ENCODE measurements at regions not wholly inside any gene's neighbourhood (a gene's known extent, or its start where the extent isn't known, plus 50 kb on each side); places are given as distances from the start of the nearest gene placed in this dataset.

DNA sequence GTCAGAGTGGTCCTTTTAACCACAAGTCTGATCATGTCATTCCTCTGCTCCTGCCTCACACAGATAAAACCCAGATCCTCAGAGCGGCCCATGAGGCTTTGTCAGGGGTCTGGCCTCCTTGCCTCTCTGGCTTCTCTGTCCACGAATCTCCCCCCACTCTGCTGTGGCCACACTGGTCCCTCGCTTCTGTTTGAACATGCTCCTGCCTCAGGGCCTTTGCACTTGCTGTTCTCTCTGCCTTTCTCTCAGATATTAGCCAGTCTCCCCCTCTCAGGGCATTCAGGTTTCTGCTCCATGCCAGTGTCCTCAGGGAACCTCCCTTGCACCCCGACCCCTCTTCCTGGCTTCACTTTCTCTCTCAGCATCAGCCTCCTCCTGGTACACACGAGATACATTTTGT, 518.5 kb downstream of the PREX1 start:
- H3K36me3 ChIP-seq: no peaks in the 10 kb centered on the region
- H3K9me3 ChIP-seq: no peaks in the 10 kb centered on the region
- intact Hi-C loops (cut with DNase I; ENCODE audit: low total_unique reads): loop anchor here (10.0 kb wide), 1 partner anchor 524 kb away; the partner anchor contains the start of gene SULF2
- no peak overlapping the region for H3K27ac ChIP-seq
- no peak for DNase-seq
- H3K4me3 ChIP-seq: no peak overlapping the region
- H3K27me3 ChIP-seq: no peaks in the 10 kb centered on the region
- no peaks in the 10 kb centered on the region for H3K4me1 ChIP-seq
- TF ChIP-seq, protein P1, sequence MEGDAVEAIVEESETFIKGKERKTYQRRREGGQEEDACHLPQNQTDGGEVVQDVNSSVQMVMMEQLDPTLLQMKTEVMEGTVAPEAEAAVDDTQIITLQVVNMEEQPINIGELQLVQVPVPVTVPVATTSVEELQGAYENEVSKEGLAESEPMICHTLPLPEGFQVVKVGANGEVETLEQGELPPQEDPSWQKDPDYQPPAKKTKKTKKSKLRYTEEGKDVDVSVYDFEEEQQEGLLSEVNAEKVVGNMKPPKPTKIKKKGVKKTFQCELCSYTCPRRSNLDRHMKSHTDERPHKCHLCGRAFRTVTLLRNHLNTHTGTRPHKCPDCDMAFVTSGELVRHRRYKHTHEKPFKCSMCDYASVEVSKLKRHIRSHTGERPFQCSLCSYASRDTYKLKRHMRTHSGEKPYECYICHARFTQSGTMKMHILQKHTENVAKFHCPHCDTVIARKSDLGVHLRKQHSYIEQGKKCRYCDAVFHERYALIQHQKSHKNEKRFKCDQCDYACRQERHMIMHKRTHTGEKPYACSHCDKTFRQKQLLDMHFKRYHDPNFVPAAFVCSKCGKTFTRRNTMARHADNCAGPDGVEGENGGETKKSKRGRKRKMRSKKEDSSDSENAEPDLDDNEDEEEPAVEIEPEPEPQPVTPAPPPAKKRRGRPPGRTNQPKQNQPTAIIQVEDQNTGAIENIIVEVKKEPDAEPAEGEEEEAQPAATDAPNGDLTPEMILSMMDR (IDR thresholded peaks at IDR 0.05): no peak

DNA sequence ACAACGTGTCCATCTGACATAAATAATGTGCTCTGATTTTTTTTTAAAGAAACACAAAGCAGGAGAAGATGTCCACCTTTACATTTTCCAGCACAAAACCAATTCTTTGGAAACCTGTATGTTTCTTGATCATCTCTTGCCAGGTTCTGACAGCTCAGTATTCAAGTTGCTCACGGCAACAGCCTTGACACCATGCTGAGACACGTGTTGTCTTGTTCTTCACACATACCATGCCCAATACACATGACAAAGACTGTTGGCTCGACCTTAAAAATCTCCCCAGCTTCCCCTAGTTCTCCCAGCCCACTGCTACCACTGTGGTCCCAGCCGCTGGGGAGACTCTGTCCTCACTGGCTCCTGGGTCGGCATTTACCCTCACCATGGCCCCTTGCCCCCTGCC, 518.9 kb downstream of the PREX1 start:
- no peaks in the 10 kb centered on the region for H3K36me3 ChIP-seq
- H3K27me3 ChIP-seq: no peaks in the 10 kb centered on the region
- no peaks in the 10 kb centered on the region for H3K4me1 ChIP-seq
- TF ChIP-seq, protein P1 (IDR thresholded peaks at IDR 0.05): no peak
- H3K27ac ChIP-seq: no peak overlapping the region
- intact Hi-C loops (cut with DNase I; ENCODE audit: low total_unique reads): loop anchor here (10.0 kb wide), 1 partner anchor 524 kb away; the partner anchor contains the start of gene SULF2
- H3K4me3 ChIP-seq: no peak overlapping the region
- H3K9me3 ChIP-seq: no peaks in the 10 kb centered on the region
- DNase-seq: no peak

DNA sequence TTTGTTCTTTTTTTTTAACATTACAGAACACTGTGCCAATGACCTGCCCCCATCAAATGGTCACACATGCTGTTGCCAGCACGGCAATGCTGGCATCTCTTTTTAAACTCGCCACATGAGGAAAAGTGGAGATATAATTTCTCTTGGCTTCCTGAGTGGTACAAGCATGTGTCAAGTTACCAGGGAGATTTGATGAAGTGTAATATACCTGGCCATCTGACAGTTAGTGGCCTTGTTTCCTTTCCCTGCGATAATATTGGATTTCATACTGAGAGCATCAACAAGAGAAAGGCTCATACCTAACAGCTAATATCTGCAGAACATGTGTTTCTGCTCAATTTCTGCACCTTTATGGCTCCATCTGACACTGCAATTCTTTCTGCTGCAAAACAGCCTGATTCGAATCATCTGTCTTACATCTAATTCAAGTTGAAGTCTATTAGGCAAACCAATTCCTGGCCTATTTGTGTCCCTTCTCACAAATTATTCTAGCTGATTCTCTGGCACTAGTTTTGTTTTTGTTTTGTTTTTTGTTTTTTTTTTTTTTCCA, 519.5 kb downstream of the PREX1 start:
- no peak overlapping the region for H3K4me3 ChIP-seq
- H3K4me1 ChIP-seq: no peaks in the 10 kb centered on the region
- TF ChIP-seq, protein P1 (IDR thresholded peaks at IDR 0.05): no peak
- H3K9me3 ChIP-seq: no peaks in the 10 kb centered on the region
- DNase-seq: no peak
- H3K27ac ChIP-seq: no peak overlapping the region
- no peaks in the 10 kb centered on the region for H3K36me3 ChIP-seq
- intact Hi-C loops (cut with DNase I; ENCODE audit: low total_unique reads): loop anchor here (10.0 kb wide), 1 partner anchor 524 kb away; the partner anchor contains the start of gene SULF2
- H3K27me3 ChIP-seq: no peaks in the 10 kb centered on the region

DNA sequence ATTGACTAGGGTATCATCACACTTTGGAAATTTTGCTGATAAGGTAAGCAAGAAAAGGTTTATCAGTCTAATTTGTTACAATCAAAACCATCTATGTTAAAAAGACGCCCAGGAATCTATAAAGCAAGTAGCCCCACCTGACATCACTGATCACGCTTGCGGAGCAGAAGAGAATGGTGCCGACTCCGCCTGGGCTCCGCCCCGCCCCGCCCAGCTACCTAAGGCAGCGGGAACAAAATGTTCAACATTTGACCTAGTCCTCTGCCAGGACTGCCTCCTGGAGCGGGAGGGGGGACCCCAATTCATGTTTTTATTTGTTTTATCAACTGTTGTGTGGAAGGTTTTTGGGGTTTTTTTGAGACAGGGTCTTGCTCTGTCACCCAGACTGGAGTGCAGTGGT, 520.5 kb downstream of the PREX1 start:
- no peaks in the 10 kb centered on the region for H3K36me3 ChIP-seq
- no peak overlapping the region for H3K4me3 ChIP-seq
- intact Hi-C loops (cut with DNase I; ENCODE audit: low total_unique reads): loop anchor here (10.0 kb wide), 1 partner anchor 522 kb away; the partner anchor contains the start of gene SULF2
- H3K27me3 ChIP-seq: no peaks in the 10 kb centered on the region
- TF ChIP-seq, protein P1 (IDR thresholded peaks at IDR 0.05): no peak
- no peak for DNase-seq
- no peaks in the 10 kb centered on the region for H3K4me1 ChIP-seq
- H3K27ac ChIP-seq: no peak overlapping the region
- no peaks in the 10 kb centered on the region for H3K9me3 ChIP-seq

DNA sequence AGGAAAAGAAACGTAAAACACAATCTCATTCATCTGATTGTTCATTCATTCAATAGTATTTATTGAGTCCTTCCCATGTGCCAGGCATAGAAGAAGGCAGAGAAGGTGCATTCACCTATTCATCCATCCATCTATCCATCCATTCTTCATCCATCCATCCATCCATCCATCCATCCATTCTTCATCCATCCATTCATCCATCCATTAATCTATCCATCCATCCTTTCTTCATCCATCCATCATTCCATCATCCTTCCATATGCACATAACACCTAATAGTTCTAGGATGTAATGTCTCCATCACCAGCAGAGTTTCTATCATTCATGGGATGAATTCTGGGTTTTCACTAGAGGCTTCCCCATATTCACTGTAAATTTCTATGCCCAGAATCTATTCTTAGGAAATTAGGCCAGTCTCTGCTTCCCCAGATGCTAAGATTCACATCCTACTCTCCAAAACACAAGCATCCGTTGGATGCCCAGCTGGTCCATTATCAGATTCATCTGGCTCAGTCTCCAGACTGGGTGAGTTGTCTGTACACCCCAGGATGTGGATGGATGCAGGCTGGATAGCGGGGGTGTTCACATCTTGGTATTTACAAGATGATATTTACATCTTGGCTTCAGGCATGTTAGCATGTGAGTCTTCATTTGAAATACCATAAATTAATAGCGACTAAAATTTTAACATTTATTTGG, 517.7 kb upstream of the SULF2 start:
- H3K27me3 ChIP-seq: no peaks in the 10 kb centered on the region
- intact Hi-C loops (cut with DNase I; ENCODE audit: low total_unique reads): loop anchor here (10.0 kb wide), 1 partner anchor 518 kb away; the partner anchor contains the start of gene SULF2
- no peak overlapping the region for H3K4me3 ChIP-seq

More for the DNA sequence above, 517.7 kb upstream of the SULF2 start:
- no peak for DNase-seq
- H3K4me1 ChIP-seq: peaks cover 0 to 12% (median 9%) of the 10 kb centered on the region in 4 donors
- no peaks in the 10 kb centered on the region for H3K9me3 ChIP-seq
- no peak overlapping the region for H3K27ac ChIP-seq
- TF ChIP-seq, protein P1 (IDR thresholded peaks at IDR 0.05): no peak
- no peaks in the 10 kb centered on the region for H3K36me3 ChIP-seq
